ENCODE measurements at regions not wholly inside any gene's neighbourhood (a gene's known extent, or its start where the extent isn't known, plus 50 kb on each side); places are given as distances from the start of the nearest gene placed in this dataset.
"Not testable (repeated sequence)": the region's sequence is repeated elsewhere in the genome, so short reads cannot be mapped to it uniquely, and the experiment has no call there.

GRCh38 chr5:102664616-102665335, 90.3 kb upstream of the PAM start:
- DNase-seq (ENCODE audit: low spot score), result no peak

- no peak for DNase-seq (ENCODE audit: low spot score)
Observed at GRCh38 chr5:102666164-102666946, 88.8 kb upstream of the PAM start.

- no peak for DNase-seq (ENCODE audit: low spot score)
Observed at GRCh38 chr5:102668220-102668932, 86.7 kb upstream of the PAM start.

- peak; percentile 41 for DNase-seq (ENCODE audit: low spot score)
Observed at GRCh38 chr5:102670224-102670836, 84.8 kb upstream of the PAM start.

GRCh38 chr5:102671033-102671734, 83.9 kb upstream of the PAM start:
- DNase-seq (ENCODE audit: low spot score), result not testable (repeated sequence)

GRCh38 chr5:102678267-102679058, 76.6 kb upstream of the PAM start:
- no peak for DNase-seq (ENCODE audit: low spot score)

- peak; percentile 90 for DNase-seq (ENCODE audit: low spot score)
Observed at GRCh38 chr5:102681403-102681983, 73.6 kb upstream of the PAM start.

- DNase-seq (ENCODE audit: low spot score), result no peak
Observed at GRCh38 chr5:102682101-102682647, 72.9 kb upstream of the PAM start.

- not testable (repeated sequence) for DNase-seq (ENCODE audit: low spot score)
Observed at GRCh38 chr5:102688076-102688475, 67.0 kb upstream of the PAM start.

GRCh38 chr5:102688581-102689342, 66.3 kb upstream of the PAM start:
- DNase-seq (ENCODE audit: low spot score), result not testable (repeated sequence)

- no peak for DNase-seq (ENCODE audit: low spot score)
Observed at GRCh38 chr5:102690910-102691309, 64.2 kb upstream of the PAM start.

GRCh38 chr5:102691434-102691833, 63.7 kb upstream of the PAM start:
- DNase-seq (ENCODE audit: low spot score), result no peak

- DNase-seq (ENCODE audit: low spot score), result no peak
Observed at GRCh38 chr5:102700120-102700831, 54.8 kb upstream of the PAM start.

- no peak for DNase-seq (ENCODE audit: low spot score)
Observed at GRCh38 chr5:102700916-102701315, 54.2 kb upstream of the PAM start.

GRCh38 chr5:102701748-102702147, 53.4 kb upstream of the PAM start:
- no peak for DNase-seq (ENCODE audit: low spot score)
